ENCODE measurements at regions not wholly inside any gene's neighbourhood (a gene's known extent, or its start where the extent isn't known, plus 50 kb on each side); places are given as distances from the start of the nearest gene placed in this dataset.

- TF ChIP-seq GATA3 (IDR thresholded peaks at IDR 0.05; ENCODE audit: low read depth, low read length) (no peak), GATA2 (IDR thresholded peaks at IDR 0.05; ENCODE audit: low read depth, low read length) (no peak)
Observed at GRCh38 chr4:138297743-138298405, 55.7 kb upstream of the SLC7A11 start.

Data from SH-SY5Y (cell line).